Bronchial epithelial cell (primary cell): ENCODE measurements at regions not wholly inside any gene's neighbourhood (a gene's known extent, or its start where the extent isn't known, plus 50 kb on each side); places are given as distances from the start of the nearest gene placed in this dataset.

Experiments used
- DNase-seq: peaks from one replicate; pipeline ENCODE4 v3.0.0-alpha.2; 2010; ENCODE audit warnings: low read depth
- FAIRE-seq: peaks from 2 replicates; lab custom pipeline; 2011; peaks lifted over from hg19 to GRCh38; lab: Jason Lieb, UNC
- H3K27me3 ChIP-seq: 2 replicates; pipeline ENCODE4 v1.5.1; 2011; ENCODE audit warnings: low read length; ENCODE audit not compliant: control insufficient read depth, insufficient read depth
- H3K36me3 ChIP-seq: 2 replicates; pipeline ENCODE4 v1.5.1; 2011; ENCODE audit warnings: low read length; ENCODE audit not compliant: control insufficient read depth, insufficient read depth
- H3K4me3 ChIP-seq: 2 replicates; pipeline ENCODE4 v1.5.1; 2011; ENCODE audit warnings: mild to moderate bottlenecking, low read depth, low read length, control low read depth
- TF ChIP-seq, protein P1 (sequence below): IDR thresholded peaks from 2 replicates; pipeline ENCODE4 v1.5.1; 2011; ENCODE audit warnings: mild to moderate bottlenecking, moderate library complexity, low read length, control low read depth, inconsistent platforms; ENCODE audit not compliant: insufficient read depth, severe bottlenecking

DNA sequence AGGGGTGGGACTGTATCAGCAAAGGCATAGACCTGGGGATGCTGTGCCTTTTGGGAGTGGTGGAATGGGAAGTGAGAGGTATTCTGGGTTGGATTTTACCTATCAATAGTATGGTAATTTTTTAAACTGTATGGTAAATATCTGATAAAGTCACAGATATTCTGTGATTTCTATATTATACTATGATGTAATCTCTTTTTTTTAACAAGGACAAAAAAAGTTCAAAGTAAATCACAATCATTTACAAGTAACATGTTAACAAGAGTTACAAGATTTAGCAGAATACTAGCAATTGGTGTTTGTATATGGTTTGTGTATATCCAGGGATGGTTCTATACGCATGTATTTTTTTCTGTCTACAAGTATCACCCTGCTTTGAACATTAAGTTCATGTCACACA is 56.0 kb downstream of the BMAL2 start:
- Histone ChIP-seq H3K36me3 (peaks cover 15% of the 10 kb centered on the region), H3K27me3 (no peaks in the 10 kb centered on the region), H3K4me3 (no peak overlapping the region)
- no peak for DNase-seq
- TF ChIP-seq, protein P1, sequence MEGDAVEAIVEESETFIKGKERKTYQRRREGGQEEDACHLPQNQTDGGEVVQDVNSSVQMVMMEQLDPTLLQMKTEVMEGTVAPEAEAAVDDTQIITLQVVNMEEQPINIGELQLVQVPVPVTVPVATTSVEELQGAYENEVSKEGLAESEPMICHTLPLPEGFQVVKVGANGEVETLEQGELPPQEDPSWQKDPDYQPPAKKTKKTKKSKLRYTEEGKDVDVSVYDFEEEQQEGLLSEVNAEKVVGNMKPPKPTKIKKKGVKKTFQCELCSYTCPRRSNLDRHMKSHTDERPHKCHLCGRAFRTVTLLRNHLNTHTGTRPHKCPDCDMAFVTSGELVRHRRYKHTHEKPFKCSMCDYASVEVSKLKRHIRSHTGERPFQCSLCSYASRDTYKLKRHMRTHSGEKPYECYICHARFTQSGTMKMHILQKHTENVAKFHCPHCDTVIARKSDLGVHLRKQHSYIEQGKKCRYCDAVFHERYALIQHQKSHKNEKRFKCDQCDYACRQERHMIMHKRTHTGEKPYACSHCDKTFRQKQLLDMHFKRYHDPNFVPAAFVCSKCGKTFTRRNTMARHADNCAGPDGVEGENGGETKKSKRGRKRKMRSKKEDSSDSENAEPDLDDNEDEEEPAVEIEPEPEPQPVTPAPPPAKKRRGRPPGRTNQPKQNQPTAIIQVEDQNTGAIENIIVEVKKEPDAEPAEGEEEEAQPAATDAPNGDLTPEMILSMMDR: no peak
- FAIRE-seq: no peak

DNA sequence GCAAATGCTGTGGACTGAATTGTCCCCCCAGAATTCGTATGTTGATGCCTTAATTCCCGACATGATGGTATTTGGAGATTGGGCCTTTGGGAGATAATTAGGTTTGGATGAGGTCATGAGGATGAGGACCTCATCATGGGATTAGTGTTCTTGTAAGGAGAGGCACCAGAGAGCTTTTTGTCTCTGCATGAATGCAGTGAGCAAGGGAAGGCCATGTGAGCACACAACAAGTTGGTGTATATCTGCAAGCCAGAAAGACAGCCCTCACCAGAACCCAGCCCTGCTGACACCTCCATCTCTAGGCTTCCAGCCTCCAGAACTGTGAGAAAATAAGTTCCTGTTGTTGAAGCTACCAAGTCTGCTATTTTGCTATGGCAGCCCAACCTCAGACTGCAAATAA is 51.9 kb upstream of the SMCO2 start:
- TF ChIP-seq, protein P1: no peak
- Histone ChIP-seq H3K36me3 (peaks cover 6% of the 10 kb centered on the region), H3K27me3 (no peaks in the 10 kb centered on the region), H3K4me3 (no peak overlapping the region)
- DNase-seq (no peak), FAIRE-seq (peak; percentile 89)

DNA sequence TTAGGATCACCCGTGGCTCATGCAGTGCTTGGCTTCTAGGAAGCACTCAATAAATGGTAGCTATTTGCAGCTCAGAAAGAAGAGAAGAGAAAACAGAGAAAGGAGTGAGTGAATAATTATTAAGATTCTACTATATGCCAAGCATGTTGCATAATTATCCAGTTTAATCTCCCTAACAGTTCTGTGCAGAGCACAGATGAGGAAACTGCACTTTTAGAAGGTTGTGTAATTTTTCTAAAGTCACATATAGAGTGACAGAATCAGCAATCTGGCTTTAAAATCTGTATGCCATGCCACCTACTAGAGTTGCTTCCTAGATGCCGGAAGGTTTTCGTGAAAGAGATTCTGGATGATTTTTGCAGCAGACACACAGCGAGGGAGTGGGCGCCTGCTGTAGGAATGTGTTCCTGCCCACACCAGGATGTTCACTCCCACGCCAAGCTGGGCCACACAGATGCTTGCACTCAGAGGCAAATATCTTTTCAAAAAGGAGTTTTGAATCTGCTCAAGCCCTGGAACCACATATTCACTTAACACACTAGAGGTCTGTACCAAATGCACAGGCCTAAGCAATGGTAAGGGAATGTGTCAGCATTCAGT is 50.2 kb upstream of the SMCO2 start:
- FAIRE-seq (no peak), DNase-seq (no peak)
- TF ChIP-seq, protein P1: no peak
- Histone ChIP-seq H3K4me3 (no peak overlapping the region), H3K27me3 (no peaks in the 10 kb centered on the region), H3K36me3 (peaks cover 3% of the 10 kb centered on the region)
